Urinary bladder (tissue), 3 donors: ENCODE measurements at regions not wholly inside any gene's neighbourhood (a gene's known extent, or its start where the extent isn't known, plus 50 kb on each side); places are given as distances from the start of the nearest gene placed in this dataset.

Experiments
- DNase-seq: peaks from one replicate; pipeline ENCODE4 v3.0.0-alpha.2; 2015; ENCODE audit errors: extremely low spot score
- H3K27ac ChIP-seq: one replicate; pipeline ENCODE4 v1.5.1; 2013; ENCODE audit warnings: low read depth, mild to moderate bottlenecking, moderate library complexity
- H3K36me3 ChIP-seq: one replicate; pipeline ENCODE4 v1.6.1; 2013; ENCODE audit warnings: mild to moderate bottlenecking, moderate library complexity; ENCODE audit not compliant: insufficient read depth
- H3K4me1 ChIP-seq: one replicate; pipeline ENCODE4 v1.6.1; 2013; ENCODE audit warnings: mild to moderate bottlenecking, moderate library complexity; ENCODE audit not compliant: insufficient read depth
- H3K4me3 ChIP-seq: one replicate; pipeline ENCODE4 v1.5.1; 2013; ENCODE audit warnings: low read depth, low read length
- WGBS: extraction: QIAGEN DNeasy Blood & Tissue Kit; methylation state at CpG from one replicate; pipeline ENCODE4 v1.1.7; 2013; 5-methylcytosine and 5-hydroxymethylcytosine counted together
- donor health status: healthy with polysubstance abuse.
- donor health status: healthy.

- 57% methylated on average over 5 of the region's 5 CpGs for WGBS
- DNase-seq = no peak
- Histone ChIP-seq H3K27ac (no peak overlapping the region), H3K4me1 (no peaks in the 10 kb centered on the region), H3K4me3 (no peak overlapping the region), H3K36me3 (no peaks in the 10 kb centered on the region)
Measured at GRCh38 chr2:4427083-4427482, 723.7 kb downstream of the DCDC2C start.

- DNase-seq = no peak
- WGBS = 45% methylated on average over 8 of the region's 8 CpGs
Measured at GRCh38 chr2:4445821-4446220, 742.4 kb downstream of the DCDC2C start.

GRCh38 chr2:4454907-4455306 lies 751.5 kb downstream of the DCDC2C start:
- DNase-seq = no peak
- 94% methylated on average over 6 of the region's 6 CpGs for WGBS
- no peaks in the 10 kb centered on the region for H3K36me3 ChIP-seq
- no peak overlapping the region for H3K4me3 ChIP-seq
- no peaks in the 10 kb centered on the region for H3K4me1 ChIP-seq
- no peak overlapping the region for H3K27ac ChIP-seq

More at GRCh38 chr2:4445821-4446220, 742.4 kb downstream of the DCDC2C start:
- H3K4me1 ChIP-seq = no peaks in the 10 kb centered on the region
- H3K27ac ChIP-seq = no peak overlapping the region
- no peak overlapping the region for H3K4me3 ChIP-seq
- no peaks in the 10 kb centered on the region for H3K36me3 ChIP-seq

GRCh38 chr2:4455486-4456155 lies 752.2 kb downstream of the DCDC2C start:
- no peak overlapping the region for H3K4me3 ChIP-seq
- no peak overlapping the region for H3K27ac ChIP-seq
- no peaks in the 10 kb centered on the region for H3K4me1 ChIP-seq
- DNase-seq = no peak
- H3K36me3 ChIP-seq = no peaks in the 10 kb centered on the region
- 85% methylated on average over 3 of the region's 3 CpGs for WGBS

GRCh38 chr2:4464634-4465266 lies 761.4 kb downstream of the DCDC2C start:
- WGBS = 76% methylated on average over 12 of the region's 12 CpGs

GRCh38 chr2:4465671-4466070 lies 762.3 kb downstream of the DCDC2C start:
- no peak for DNase-seq
- no peaks in the 10 kb centered on the region for H3K36me3 ChIP-seq
- no peak overlapping the region for H3K4me3 ChIP-seq
- no peaks in the 10 kb centered on the region for H3K4me1 ChIP-seq
- H3K27ac ChIP-seq = no peak overlapping the region
- WGBS = 58% methylated on average over 3 of the region's 3 CpGs

More at GRCh38 chr2:4464634-4465266, 761.4 kb downstream of the DCDC2C start:
- Histone ChIP-seq H3K4me1 (no peaks in the 10 kb centered on the region), H3K4me3 (no peak overlapping the region), H3K27ac (no peak overlapping the region), H3K36me3 (no peaks in the 10 kb centered on the region)
- no peak for DNase-seq

- Histone ChIP-seq H3K36me3 (no peaks in the 10 kb centered on the region), H3K4me1 (no peaks in the 10 kb centered on the region), H3K4me3 (no peak overlapping the region), H3K27ac (no peak overlapping the region)
- DNase-seq = no peak
Measured at GRCh38 chr2:4475618-4476017, 772.2 kb downstream of the DCDC2C start.

- H3K27ac ChIP-seq = no peak overlapping the region
- WGBS = 59% methylated on average over 3 of the region's 3 CpGs
- H3K4me3 ChIP-seq = no peak overlapping the region
- H3K4me1 ChIP-seq = no peaks in the 10 kb centered on the region
- no peaks in the 10 kb centered on the region for H3K36me3 ChIP-seq
- DNase-seq = no peak
Measured at GRCh38 chr2:4483050-4483449, 779.7 kb downstream of the DCDC2C start.

- DNase-seq = no peak
- WGBS = 61% methylated on average over 2 of the region's 2 CpGs
- no peaks in the 10 kb centered on the region for H3K4me1 ChIP-seq
- no peak overlapping the region for H3K27ac ChIP-seq
- no peak overlapping the region for H3K4me3 ChIP-seq
- no peaks in the 10 kb centered on the region for H3K36me3 ChIP-seq
Measured at GRCh38 chr2:4486971-4487370, 783.6 kb downstream of the DCDC2C start.

- Histone ChIP-seq H3K27ac (no peak overlapping the region), H3K36me3 (no peaks in the 10 kb centered on the region), H3K4me1 (no peaks in the 10 kb centered on the region), H3K4me3 (no peak overlapping the region)
- WGBS = 86% methylated on average over 5 of the region's 5 CpGs
- DNase-seq = no peak
Measured at GRCh38 chr2:4499316-4500030, 796.1 kb downstream of the DCDC2C start.

GRCh38 chr2:4501525-4501924 lies 798.1 kb downstream of the DCDC2C start:
- H3K4me3 ChIP-seq = no peak overlapping the region
- no peak for DNase-seq
- 83% methylated on average over 4 of the region's 4 CpGs for WGBS
- no peaks in the 10 kb centered on the region for H3K4me1 ChIP-seq
- H3K27ac ChIP-seq = no peak overlapping the region
- no peaks in the 10 kb centered on the region for H3K36me3 ChIP-seq

- Histone ChIP-seq H3K4me3 (no peak overlapping the region), H3K36me3 (no peaks in the 10 kb centered on the region), H3K27ac (no peak overlapping the region), H3K4me1 (no peaks in the 10 kb centered on the region)
- WGBS = 90% methylated on average over 3 of the region's 3 CpGs
- no peak for DNase-seq
Measured at GRCh38 chr2:4502230-4502843, 799.0 kb downstream of the DCDC2C start.

GRCh38 chr2:4507661-4508060 lies 804.3 kb downstream of the DCDC2C start:
- Histone ChIP-seq H3K36me3 (no peaks in the 10 kb centered on the region), H3K4me3 (no peak overlapping the region), H3K27ac (no peak overlapping the region), H3K4me1 (no peaks in the 10 kb centered on the region)
- 63% methylated on average over 4 of the region's 4 CpGs for WGBS
- DNase-seq = no peak
